Glutamatergic neuron (in vitro differentiated cells): ENCODE measurements at regions not wholly inside any gene's neighbourhood (a gene's known extent, or its start where the extent isn't known, plus 50 kb on each side); places are given as distances from the start of the nearest gene placed in this dataset.
"Not testable (repeated sequence)": the region's sequence is repeated elsewhere in the genome, so short reads cannot be mapped to it uniquely, and the experiment has no call there.

Source experiments
- DNase-seq: peaks from one replicate; pipeline ENCODE4 v3.0.0; 2022
- H3K27ac Mint-ChIP-seq: one replicate; pipeline ENCODE4 v1.8.0; 2020; ENCODE audit warnings: mild to moderate bottlenecking, mixed read lengths, inconsistent platforms; ENCODE audit not compliant: unreplicated experiment
- H3K27me3 Mint-ChIP-seq: one replicate; pipeline ENCODE4 v1.8.0; 2020; ENCODE audit warnings: mild to moderate bottlenecking, moderate library complexity, mixed read lengths, inconsistent platforms; ENCODE audit not compliant: unreplicated experiment
- H3K36me3 Mint-ChIP-seq: one replicate; pipeline ENCODE4 v1.8.0; 2020; ENCODE audit warnings: mild to moderate bottlenecking, mixed read lengths, inconsistent platforms; ENCODE audit not compliant: unreplicated experiment
- H3K4me1 Mint-ChIP-seq: one replicate; pipeline ENCODE4 v1.8.0; 2020; ENCODE audit warnings: mild to moderate bottlenecking, low read depth, mixed read lengths, inconsistent platforms; ENCODE audit not compliant: unreplicated experiment
- H3K4me3 Mint-ChIP-seq: one replicate; pipeline ENCODE4 v1.8.0; 2020; ENCODE audit warnings: mild to moderate bottlenecking, mixed read lengths, inconsistent platforms; ENCODE audit not compliant: unreplicated experiment
- H3K9me3 Mint-ChIP-seq: one replicate; pipeline ENCODE4 v1.8.0; 2020; ENCODE audit warnings: mild to moderate bottlenecking, moderate library complexity, mixed read lengths, inconsistent platforms; ENCODE audit not compliant: unreplicated experiment
- CTCF ChIP-seq: fragments of 200-600 bp; sonication (generic); IDR thresholded peaks from one replicate; pipeline ENCODE4 v1.5.0; 2021; ENCODE audit not compliant: partially characterized antibody, unreplicated experiment

GRCh38 chr15:28459279-28459678, 73.5 kb downstream of the GOLGA8G start:
- Mint-ChIP-seq H3K9me3 (peaks cover 3% of the 10 kb centered on the region), H3K27ac (no peak overlapping the region), H3K4me3 (no peak overlapping the region), H3K27me3 (peaks cover 3% of the 10 kb centered on the region), H3K4me1 (peaks cover 10% of the 10 kb centered on the region), H3K36me3 (no peaks in the 10 kb centered on the region)
- DNase-seq: no peak
- no peak for TF ChIP-seq CTCF

DNA sequence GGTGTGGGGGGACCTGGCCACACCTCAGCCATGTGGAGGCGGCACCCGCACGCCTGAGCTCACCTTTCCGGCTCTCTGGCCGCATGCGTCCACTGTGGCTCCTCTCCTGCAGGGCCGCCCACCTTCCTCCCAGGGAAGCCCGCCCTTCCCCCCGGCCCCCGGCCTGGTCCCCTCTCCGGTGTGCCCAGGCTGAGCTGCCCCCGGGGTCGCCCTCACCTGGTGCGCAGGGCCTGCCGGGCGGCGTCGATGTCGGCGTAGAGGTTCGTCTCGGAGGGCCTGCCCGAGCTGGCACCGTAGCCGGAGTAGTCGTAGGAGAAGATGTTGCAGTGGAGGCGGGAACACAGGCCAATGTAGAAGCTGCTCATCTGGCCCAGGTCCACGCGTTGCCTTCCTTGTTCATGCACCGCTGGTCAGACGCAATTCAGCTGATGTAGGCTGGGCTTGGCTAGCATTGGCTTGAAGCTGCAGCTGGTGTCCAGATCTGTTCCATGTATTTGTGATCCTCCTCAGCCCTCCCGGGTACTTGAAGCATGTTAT, 75.3 kb downstream of the GOLGA8G start:
- not testable (repeated sequence) for H3K4me1 Mint-ChIP-seq, H3K27ac Mint-ChIP-seq, H3K4me3 Mint-ChIP-seq, H3K9me3 Mint-ChIP-seq, H3K36me3 Mint-ChIP-seq, H3K27me3 Mint-ChIP-seq
- DNase-seq: peak; percentile 67
- TF ChIP-seq CTCF: peak; percentile 20

GRCh38 chr15:28456476-28457395, 76.0 kb downstream of the GOLGA8G start:
- H3K27me3 Mint-ChIP-seq: peaks cover 3% of the 10 kb centered on the region
- H3K27ac Mint-ChIP-seq: no peak overlapping the region
- H3K9me3 Mint-ChIP-seq: peaks cover 3% of the 10 kb centered on the region
- H3K4me3 Mint-ChIP-seq: no peak overlapping the region
- DNase-seq: peak; percentile 46
- H3K4me1 Mint-ChIP-seq: peaks cover 10% of the 10 kb centered on the region
- TF ChIP-seq CTCF: no peak
- no peaks in the 10 kb centered on the region for H3K36me3 Mint-ChIP-seq

DNA sequence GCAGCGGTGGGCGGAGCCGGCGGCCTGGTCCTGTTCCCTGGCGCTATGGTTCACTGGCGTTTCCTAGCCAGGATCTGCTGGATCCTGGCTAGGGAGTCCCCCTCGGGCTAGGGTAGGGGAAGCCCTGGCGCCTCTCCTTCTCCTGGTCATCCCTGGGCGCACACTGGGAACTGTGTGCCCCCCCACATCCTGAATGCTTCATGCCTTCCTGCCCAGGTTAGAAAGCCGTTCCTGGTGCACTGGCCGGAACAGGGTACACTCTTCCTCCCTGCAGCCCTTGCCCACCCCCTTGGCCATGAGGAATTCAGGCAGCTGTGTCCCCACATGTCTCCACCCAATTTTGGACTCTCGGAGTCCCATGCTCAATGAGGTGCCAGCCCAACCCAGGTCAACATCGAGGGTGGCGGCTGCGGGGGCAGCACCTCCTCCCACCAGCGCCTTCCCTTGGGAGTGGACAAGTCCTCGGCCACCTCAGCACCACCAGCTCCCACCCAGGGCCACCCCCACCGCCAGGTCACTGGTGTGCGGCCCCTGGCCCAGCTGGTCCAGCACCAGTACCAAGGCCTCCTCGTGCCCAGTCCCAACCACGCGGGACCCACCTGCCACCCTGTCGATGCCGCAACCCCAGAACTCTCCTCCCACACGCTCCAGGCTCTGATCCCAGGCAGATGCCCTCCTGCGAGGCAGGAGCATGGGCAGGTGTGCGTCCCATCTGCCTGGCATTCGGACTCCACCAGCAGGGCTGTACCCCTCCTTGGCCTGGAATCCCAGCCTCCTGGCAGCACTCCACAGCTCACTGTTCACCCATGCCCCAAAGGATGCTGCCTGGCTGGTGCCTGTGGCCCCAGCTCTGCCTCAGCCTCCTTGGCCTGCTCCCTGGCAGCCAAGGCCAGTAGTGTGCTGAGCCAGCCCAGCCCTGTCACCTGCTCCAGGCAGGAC, 77.0 kb downstream of the GOLGA8G start:
- DNase-seq: peak; percentile 32
- H3K9me3 Mint-ChIP-seq, H3K27me3 Mint-ChIP-seq, H3K36me3 Mint-ChIP-seq, H3K4me1 Mint-ChIP-seq, H3K27ac Mint-ChIP-seq: not testable (repeated sequence)
- H3K4me3 Mint-ChIP-seq: peak overlapping the region; percentile 76

DNA sequence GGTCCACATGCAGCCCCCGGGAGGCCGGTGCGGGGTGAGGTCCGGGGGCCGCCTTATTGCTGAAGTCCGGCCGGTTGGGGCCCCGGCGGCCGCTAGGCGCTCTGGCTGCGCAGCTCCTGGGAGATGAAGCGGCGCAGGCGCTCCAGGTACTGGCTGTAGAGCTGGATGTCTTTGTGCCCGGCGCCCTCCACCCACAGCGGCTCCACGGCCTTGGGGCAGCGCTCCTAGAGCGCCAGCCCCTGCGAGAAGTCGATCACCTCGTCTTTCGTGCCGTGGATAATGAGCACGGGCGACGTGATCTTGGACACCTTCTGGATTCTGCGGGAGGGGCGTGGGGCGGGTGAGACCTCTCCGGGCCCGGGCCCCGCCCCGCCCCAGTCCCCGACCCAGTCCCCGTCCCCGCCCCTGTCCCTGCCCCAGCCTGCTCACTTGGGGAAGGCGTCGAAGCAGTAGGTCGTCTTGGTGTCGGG, 76.3 kb downstream of the GOLGA8F start:
- not testable (repeated sequence) for H3K9me3 Mint-ChIP-seq, H3K36me3 Mint-ChIP-seq

More for the DNA sequence above, 76.3 kb downstream of the GOLGA8F start:
- DNase-seq: peak; percentile 53
- not testable (repeated sequence) for H3K27me3 Mint-ChIP-seq, H3K4me1 Mint-ChIP-seq, H3K27ac Mint-ChIP-seq, H3K4me3 Mint-ChIP-seq
